OCI-M1 (cell line): ENCODE measurements at regions not wholly inside any gene's neighbourhood (a gene's known extent, or its start where the extent isn't known, plus 50 kb on each side); places are given as distances from the start of the nearest gene placed in this dataset.
A peak's percentile ranks its signal among the peaks of the same experiment; 100 is the strongest.
"Not testable (repeated sequence)": the region's sequence is repeated elsewhere in the genome, so short reads cannot be mapped to it uniquely, and the experiment has no call there.

ENCODE experiments used
- DNase-seq: peaks from one replicate; lab custom pipeline; 2025; lab: John Stamatoyannopoulos, UW

GRCh38 chr6:78807655-78808355 lies 59.5 kb upstream of the IRAK1BP1 start:
- not testable (repeated sequence) for DNase-seq

- DNase-seq = no peak
These were observed 58.9 kb upstream of the IRAK1BP1 start for GRCh38 chr6:78808356-78808891.

GRCh38 chr6:78808933-78809332 lies 58.4 kb upstream of the IRAK1BP1 start:
- no peak for DNase-seq

GRCh38 chr6:78810146-78810545 lies 57.2 kb upstream of the IRAK1BP1 start:
- peak; percentile 55 for DNase-seq

GRCh38 chr6:78810698-78811097 lies 56.7 kb upstream of the IRAK1BP1 start:
- no peak for DNase-seq
